ENCODE measurements at regions not wholly inside any gene's neighbourhood (a gene's known extent, or its start where the extent isn't known, plus 50 kb on each side); places are given as distances from the start of the nearest gene placed in this dataset.

- TF ChIP-seq, protein P1, sequence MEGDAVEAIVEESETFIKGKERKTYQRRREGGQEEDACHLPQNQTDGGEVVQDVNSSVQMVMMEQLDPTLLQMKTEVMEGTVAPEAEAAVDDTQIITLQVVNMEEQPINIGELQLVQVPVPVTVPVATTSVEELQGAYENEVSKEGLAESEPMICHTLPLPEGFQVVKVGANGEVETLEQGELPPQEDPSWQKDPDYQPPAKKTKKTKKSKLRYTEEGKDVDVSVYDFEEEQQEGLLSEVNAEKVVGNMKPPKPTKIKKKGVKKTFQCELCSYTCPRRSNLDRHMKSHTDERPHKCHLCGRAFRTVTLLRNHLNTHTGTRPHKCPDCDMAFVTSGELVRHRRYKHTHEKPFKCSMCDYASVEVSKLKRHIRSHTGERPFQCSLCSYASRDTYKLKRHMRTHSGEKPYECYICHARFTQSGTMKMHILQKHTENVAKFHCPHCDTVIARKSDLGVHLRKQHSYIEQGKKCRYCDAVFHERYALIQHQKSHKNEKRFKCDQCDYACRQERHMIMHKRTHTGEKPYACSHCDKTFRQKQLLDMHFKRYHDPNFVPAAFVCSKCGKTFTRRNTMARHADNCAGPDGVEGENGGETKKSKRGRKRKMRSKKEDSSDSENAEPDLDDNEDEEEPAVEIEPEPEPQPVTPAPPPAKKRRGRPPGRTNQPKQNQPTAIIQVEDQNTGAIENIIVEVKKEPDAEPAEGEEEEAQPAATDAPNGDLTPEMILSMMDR (IDR thresholded peaks at IDR 0.05), result no peak
- TF ChIP-seq POLR2A (IDR thresholded peaks at IDR 0.05), result no peak
Observed at GRCh38 chr21:31798842-31799704, 67.2 kb upstream of the SCAF4 start.

All from gastroesophageal sphincter (tissue), 3 donors.